ENCODE measurements at regions not wholly inside any gene's neighbourhood (a gene's known extent, or its start where the extent isn't known, plus 50 kb on each side); places are given as distances from the start of the nearest gene placed in this dataset.

- no peaks in the 10 kb centered on the region for H3K36me3 ChIP-seq
- no peaks in the 10 kb centered on the region for H3K27me3 ChIP-seq
- H3K4me1 ChIP-seq (ENCODE audit: control insufficient read depth in 1 of 2, insufficient read depth in 1 of 2, low read depth in 1 of 2, low read length in 1 of 2): no peaks in the 10 kb centered on the region
- H3K9me3 ChIP-seq: no peaks in the 10 kb centered on the region
- no peak overlapping the region for H3K27ac ChIP-seq
- no peak overlapping the region for H3K4me3 ChIP-seq (ENCODE audit: low read depth in 1 of 2, low read length in 1 of 2)
- TF ChIP-seq CTCF (IDR thresholded peaks at IDR 0.05): no peak
Measured at GRCh38 chr21:14862794-14863720, 201.7 kb downstream of the NRIP1 start.

GRCh38 chr21:14858311-14858710, 206.5 kb downstream of the NRIP1 start:
- no peak for TF ChIP-seq CTCF (IDR thresholded peaks at IDR 0.05)
- Histone ChIP-seq H3K36me3 (no peaks in the 10 kb centered on the region), H3K4me3 (ENCODE audit: low read depth in 1 of 2, low read length in 1 of 2) (no peak overlapping the region), H3K27ac (no peak overlapping the region), H3K4me1 (ENCODE audit: control insufficient read depth in 1 of 2, insufficient read depth in 1 of 2, low read depth in 1 of 2, low read length in 1 of 2) (no peaks in the 10 kb centered on the region), H3K9me3 (no peaks in the 10 kb centered on the region), H3K27me3 (no peaks in the 10 kb centered on the region)

- Histone ChIP-seq H3K4me1 (ENCODE audit: control insufficient read depth in 1 of 2, insufficient read depth in 1 of 2, low read depth in 1 of 2, low read length in 1 of 2) (no peaks in the 10 kb centered on the region), H3K9me3 (no peaks in the 10 kb centered on the region), H3K4me3 (ENCODE audit: low read depth in 1 of 2, low read length in 1 of 2) (no peak overlapping the region), H3K36me3 (no peaks in the 10 kb centered on the region), H3K27ac (no peak overlapping the region), H3K27me3 (no peaks in the 10 kb centered on the region)
- no peak for TF ChIP-seq CTCF (IDR thresholded peaks at IDR 0.05)
Measured at GRCh38 chr21:14857529-14857928, 207.3 kb downstream of the NRIP1 start.

- H3K27ac ChIP-seq: no peak overlapping the region
- no peak overlapping the region for H3K4me3 ChIP-seq (ENCODE audit: low read depth in 1 of 2, low read length in 1 of 2)
- no peaks in the 10 kb centered on the region for H3K9me3 ChIP-seq
- H3K36me3 ChIP-seq: no peaks in the 10 kb centered on the region
- H3K27me3 ChIP-seq: no peaks in the 10 kb centered on the region
- no peak for TF ChIP-seq CTCF (IDR thresholded peaks at IDR 0.05)
- no peaks in the 10 kb centered on the region for H3K4me1 ChIP-seq (ENCODE audit: control insufficient read depth in 1 of 2, insufficient read depth in 1 of 2, low read depth in 1 of 2, low read length in 1 of 2)
Measured at GRCh38 chr21:14850394-14850793, 214.4 kb downstream of the NRIP1 start.

GRCh38 chr21:14846621-14847020, 218.2 kb downstream of the NRIP1 start:
- Histone ChIP-seq H3K4me3 (ENCODE audit: low read depth in 1 of 2, low read length in 1 of 2) (no peak overlapping the region), H3K27me3 (no peaks in the 10 kb centered on the region), H3K9me3 (no peaks in the 10 kb centered on the region), H3K27ac (no peak overlapping the region), H3K4me1 (ENCODE audit: control insufficient read depth in 1 of 2, insufficient read depth in 1 of 2, low read depth in 1 of 2, low read length in 1 of 2) (no peaks in the 10 kb centered on the region), H3K36me3 (no peaks in the 10 kb centered on the region)
- TF ChIP-seq CTCF (IDR thresholded peaks at IDR 0.05): no peak

Data from neutrophil (primary cell).